Ishikawa (cell line): ENCODE measurements at regions not wholly inside any gene's neighbourhood (a gene's known extent, or its start where the extent isn't known, plus 50 kb on each side); places are given as distances from the start of the nearest gene placed in this dataset.

Source experiments
- CEBPB ChIP-seq: IDR thresholded peaks from 2 replicates; pipeline ENCODE4 v1.6.1; 2012
- CREB1 ChIP-seq: IDR thresholded peaks from 2 replicates; pipeline ENCODE4 v1.6.1; 2012; ENCODE audit warnings: low read depth
- RAD21 ChIP-seq: IDR thresholded peaks from 2 replicates; pipeline ENCODE4 v1.6.1; 2012; ENCODE audit warnings: low read depth
- TAF1 ChIP-seq: IDR thresholded peaks from 2 replicates; pipeline ENCODE4 v1.6.1; 2012; ENCODE audit warnings: low read depth, mild to moderate bottlenecking
- TCF12 ChIP-seq: IDR thresholded peaks from 2 replicates; pipeline ENCODE4 v1.6.1; 2012; ENCODE audit warnings: low read depth
- YY1 ChIP-seq: IDR thresholded peaks from 2 replicates; pipeline ENCODE4 v1.6.1; 2012; ENCODE audit warnings: low read depth
- ZBTB7A ChIP-seq: IDR thresholded peaks from 2 replicates; pipeline ENCODE4 v1.6.1; 2012; ENCODE audit warnings: low read depth
- TF ChIP-seq, protein P1 (sequence below): IDR thresholded peaks from 2 replicates; pipeline ENCODE4 v1.6.1; 2012
- TF ChIP-seq, protein P2 (sequence below): IDR thresholded peaks from 2 replicates; pipeline ENCODE4 v1.6.1; 2012; ENCODE audit warnings: low read depth, mild to moderate bottlenecking
- TF ChIP-seq, protein P3 (sequence below): IDR thresholded peaks from 2 replicates; pipeline ENCODE4 v1.6.1; 2012

DNA sequence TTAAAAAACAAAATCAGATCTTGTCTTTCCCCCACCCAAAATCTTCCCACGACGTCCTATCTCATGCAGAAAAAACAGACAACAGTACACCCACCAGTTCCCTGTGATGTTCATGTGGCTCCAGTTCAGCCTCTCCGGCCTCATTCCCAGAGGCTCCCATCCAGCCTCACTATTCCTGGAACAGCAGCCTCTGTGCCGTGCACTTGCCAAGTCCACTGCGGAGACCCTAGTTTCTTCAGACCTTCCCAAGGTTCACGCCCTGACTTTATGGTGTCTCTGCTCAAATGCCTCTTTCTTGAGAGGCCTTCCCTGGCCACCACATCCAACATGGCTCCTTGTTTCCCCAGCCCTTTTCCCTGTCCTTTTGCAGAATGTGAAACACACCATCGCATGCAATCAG is 106.3 kb upstream of the BACE2 start:
- TF ChIP-seq CREB1 (no peak), ZBTB7A (no peak), RAD21 (no peak), TAF1 (no peak), YY1 (no peak), TCF12 (no peak), CEBPB (no peak)
- TF ChIP-seq, protein P1, sequence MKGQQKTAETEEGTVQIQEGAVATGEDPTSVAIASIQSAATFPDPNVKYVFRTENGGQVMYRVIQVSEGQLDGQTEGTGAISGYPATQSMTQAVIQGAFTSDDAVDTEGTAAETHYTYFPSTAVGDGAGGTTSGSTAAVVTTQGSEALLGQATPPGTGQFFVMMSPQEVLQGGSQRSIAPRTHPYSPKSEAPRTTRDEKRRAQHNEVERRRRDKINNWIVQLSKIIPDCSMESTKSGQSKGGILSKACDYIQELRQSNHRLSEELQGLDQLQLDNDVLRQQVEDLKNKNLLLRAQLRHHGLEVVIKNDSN, result no peak
- TF ChIP-seq, protein P2, sequence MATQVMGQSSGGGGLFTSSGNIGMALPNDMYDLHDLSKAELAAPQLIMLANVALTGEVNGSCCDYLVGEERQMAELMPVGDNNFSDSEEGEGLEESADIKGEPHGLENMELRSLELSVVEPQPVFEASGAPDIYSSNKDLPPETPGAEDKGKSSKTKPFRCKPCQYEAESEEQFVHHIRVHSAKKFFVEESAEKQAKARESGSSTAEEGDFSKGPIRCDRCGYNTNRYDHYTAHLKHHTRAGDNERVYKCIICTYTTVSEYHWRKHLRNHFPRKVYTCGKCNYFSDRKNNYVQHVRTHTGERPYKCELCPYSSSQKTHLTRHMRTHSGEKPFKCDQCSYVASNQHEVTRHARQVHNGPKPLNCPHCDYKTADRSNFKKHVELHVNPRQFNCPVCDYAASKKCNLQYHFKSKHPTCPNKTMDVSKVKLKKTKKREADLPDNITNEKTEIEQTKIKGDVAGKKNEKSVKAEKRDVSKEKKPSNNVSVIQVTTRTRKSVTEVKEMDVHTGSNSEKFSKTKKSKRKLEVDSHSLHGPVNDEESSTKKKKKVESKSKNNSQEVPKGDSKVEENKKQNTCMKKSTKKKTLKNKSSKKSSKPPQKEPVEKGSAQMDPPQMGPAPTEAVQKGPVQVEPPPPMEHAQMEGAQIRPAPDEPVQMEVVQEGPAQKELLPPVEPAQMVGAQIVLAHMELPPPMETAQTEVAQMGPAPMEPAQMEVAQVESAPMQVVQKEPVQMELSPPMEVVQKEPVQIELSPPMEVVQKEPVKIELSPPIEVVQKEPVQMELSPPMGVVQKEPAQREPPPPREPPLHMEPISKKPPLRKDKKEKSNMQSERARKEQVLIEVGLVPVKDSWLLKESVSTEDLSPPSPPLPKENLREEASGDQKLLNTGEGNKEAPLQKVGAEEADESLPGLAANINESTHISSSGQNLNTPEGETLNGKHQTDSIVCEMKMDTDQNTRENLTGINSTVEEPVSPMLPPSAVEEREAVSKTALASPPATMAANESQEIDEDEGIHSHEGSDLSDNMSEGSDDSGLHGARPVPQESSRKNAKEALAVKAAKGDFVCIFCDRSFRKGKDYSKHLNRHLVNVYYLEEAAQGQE, result no peak
- TF ChIP-seq, protein P3, sequence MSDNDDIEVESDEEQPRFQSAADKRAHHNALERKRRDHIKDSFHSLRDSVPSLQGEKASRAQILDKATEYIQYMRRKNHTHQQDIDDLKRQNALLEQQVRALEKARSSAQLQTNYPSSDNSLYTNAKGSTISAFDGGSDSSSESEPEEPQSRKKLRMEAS, result no peak
